Urothelium cell line (cell line): ENCODE measurements at regions not wholly inside any gene's neighbourhood (a gene's known extent, or its start where the extent isn't known, plus 50 kb on each side); places are given as distances from the start of the nearest gene placed in this dataset.

Experiments used
- DNase-seq: peaks from one replicate; pipeline ENCODE4 v3.0.0; 2011; ENCODE audit warnings: low spot score, mixed read lengths
- FAIRE-seq: peaks from 2 replicates; lab custom pipeline; 2011; peaks lifted over from hg19 to GRCh38; lab: Jason Lieb, UNC

DNA sequence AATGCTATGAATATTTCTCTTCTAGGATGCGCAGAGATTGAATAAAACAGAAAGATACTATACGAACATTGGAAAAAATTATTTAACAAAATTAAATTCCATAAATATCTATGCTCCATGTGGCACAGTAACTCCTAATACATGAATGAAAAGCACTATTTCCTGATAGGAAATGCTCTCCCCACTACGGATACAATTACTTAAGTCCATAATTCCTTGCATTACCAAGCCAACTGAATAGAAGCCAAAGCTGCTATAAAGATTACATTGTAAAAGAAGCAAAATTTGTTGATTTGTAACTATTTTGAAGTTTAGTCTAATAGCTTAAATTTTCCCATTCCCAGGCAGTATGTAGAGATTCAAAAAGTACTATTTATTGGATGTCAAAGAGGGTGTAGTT is 61.8 kb upstream of the SNX2 start:
- DNase-seq, result no peak
- no peak for FAIRE-seq

DNA sequence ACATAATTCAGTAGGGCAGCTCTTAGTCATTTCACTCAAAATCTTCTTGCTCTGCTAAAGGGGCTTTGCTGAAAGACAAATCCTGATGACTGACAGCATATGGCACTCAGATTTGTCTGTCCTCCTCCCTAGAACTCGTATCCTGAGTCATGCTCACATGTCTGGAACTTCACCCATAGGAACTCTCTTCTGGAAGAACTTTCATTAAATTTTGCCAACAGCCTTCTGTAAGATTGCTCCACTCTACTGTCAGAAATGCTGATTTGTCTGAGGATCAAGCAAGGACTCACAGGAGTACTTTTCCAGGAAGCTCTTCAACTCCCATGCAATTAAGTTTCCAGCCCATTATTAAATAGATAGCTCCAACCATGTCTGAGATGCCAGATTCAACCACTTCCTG is 59.8 kb upstream of the SNX2 start:
- no peak for FAIRE-seq
- peak; percentile 11 for DNase-seq

DNA sequence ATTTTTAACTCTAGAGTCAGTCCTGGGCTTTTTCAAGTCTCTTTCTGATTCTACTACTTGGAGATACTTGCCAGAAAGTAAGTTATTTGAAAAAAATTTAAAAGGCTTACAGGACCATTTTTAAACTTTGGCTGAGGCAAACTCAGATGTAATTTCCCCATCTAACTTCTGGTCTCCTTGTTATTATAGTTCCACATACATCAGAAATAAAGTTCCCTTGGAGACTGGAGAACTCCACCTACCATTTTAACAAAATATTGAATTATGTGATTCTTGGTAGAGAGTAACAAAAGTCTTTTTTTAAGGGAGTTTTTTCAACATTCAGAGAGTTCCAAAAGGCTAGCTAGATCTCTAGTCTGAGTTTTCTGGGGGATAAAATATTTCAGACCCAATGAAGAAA is 56.3 kb upstream of the SNX2 start:
- FAIRE-seq (no peak), DNase-seq (no peak)

DNA sequence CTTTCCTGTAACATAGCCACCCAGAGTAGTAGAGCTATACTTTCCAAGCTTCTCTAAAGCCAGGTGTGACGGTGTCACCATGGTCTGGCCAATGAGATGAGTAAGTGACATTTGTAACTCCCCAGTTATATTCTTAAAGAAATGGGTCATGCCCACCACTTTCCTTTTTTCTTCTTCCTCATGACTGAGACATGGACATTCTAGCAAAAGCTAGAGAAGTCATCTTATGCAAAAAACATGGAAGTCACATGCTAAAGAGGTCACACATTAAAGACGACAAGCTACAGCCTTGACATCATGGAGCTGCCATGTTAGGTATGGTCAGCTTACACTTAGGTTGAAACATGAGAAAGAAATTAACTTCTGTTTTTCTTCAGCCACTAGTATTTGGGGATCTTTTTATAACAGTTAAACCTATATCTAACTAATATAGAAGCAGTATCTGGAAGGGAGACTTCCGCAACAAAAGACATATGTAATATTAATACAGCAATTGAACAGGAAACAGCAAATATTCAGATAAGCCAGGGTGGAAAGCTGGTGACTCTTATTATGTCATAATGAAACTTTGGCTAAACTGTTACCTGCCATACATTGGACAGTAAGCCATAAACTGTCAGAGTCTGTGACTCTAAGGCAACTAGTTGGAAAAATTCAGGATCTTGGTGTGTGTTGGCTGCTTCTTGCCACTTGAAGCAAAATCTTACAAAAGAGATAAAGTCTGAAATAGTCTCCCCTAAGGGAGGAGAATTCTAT is 54.7 kb upstream of the SNX2 start:
- DNase-seq, result no peak
- FAIRE-seq, result no peak

DNA sequence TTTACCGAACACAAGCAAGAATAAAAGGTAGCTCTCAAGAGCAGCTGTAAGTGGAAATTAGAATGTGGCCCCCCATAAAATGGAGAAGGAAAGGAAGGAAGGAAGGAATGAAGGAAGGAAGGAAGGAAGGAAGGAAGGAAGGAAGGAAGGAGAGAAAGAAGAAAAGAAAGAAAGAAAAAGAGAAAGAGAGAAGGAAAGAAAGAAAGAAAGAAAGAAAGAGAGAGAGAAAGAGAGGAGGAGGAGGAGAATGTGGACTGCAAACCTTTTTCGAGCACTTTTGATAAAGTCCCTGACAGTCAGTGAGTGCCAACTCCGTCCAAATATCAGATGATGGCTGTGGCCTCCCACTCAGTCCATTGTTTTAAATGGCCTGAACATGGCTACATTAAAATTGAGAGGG is 53.8 kb upstream of the SNX2 start:
- DNase-seq (no peak), FAIRE-seq (no peak)

DNA sequence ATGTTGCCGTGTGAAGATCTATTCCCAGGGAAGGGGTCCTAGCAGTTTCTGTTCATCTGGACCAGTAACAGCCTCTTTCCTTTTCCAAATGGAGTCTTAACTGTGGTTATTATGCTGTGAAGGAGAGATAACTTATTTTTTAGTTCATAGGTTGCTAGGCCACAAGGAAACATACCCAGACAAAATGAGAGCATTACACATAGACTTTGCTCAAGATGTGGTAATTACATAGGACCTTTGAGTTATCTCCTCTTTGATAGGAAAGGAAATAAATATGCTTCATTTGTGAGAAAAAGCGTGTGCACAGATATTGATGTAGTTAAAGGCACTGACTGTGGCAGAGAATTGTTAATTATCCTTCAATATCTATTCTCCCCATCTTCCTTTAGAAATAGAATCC is 52.5 kb upstream of the SNX2 start:
- DNase-seq (no peak), FAIRE-seq (no peak)

DNA sequence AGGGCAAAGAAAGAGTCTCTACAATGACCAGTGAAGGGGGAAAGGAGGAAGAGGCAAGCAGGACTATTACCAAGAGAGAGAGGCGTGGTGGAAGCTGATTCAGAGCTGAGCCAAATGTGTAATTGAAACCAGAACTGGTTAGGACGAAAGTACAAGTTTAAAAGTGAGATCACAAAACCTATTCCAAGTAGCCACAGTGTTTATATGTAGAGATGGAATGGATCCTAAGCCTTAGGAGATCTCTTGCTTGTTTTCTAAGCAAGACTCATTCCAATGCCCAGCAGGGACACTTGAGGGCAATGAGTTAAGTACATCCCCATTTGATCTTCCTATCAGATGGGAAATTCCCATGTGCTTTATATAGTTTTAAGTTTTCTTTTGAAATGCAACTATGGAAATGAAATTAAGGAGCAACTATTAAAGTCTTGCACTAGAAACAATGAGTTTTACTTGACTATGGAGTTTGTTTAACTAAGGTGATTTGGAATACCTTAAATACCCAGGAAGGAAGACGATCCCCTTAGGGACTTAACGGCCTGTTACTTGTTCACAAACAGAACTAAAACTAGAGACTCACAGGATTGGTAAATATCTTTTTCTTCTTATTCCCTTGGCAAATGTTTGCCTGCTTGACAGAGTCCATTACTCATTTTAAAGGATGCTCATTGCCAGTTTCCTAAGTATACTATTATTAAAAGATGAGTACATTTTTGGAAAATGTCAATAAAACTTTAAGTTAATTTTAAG is 51.1 kb upstream of the SNX2 start:
- FAIRE-seq, result no peak
- no peak for DNase-seq
